ENCODE measurements at regions not wholly inside any gene's neighbourhood (a gene's known extent, or its start where the extent isn't known, plus 50 kb on each side); places are given as distances from the start of the nearest gene placed in this dataset.
"Not testable (repeated sequence)": the region's sequence is repeated elsewhere in the genome, so short reads cannot be mapped to it uniquely, and the experiment has no call there.

- no peak for DNase-seq
Observed at GRCh38 chr4:181121733-181122132, 1121.5 kb upstream of the TENM3 start.

- DNase-seq = no peak
Observed at GRCh38 chr4:181127171-181127570, 1116.0 kb upstream of the TENM3 start.

- DNase-seq = not testable (repeated sequence)
Observed at GRCh38 chr4:181130317-181130716, 1112.9 kb upstream of the TENM3 start.

- no peak for DNase-seq
Observed at GRCh38 chr4:181137351-181137750, 1105.9 kb upstream of the TENM3 start.

DNA sequence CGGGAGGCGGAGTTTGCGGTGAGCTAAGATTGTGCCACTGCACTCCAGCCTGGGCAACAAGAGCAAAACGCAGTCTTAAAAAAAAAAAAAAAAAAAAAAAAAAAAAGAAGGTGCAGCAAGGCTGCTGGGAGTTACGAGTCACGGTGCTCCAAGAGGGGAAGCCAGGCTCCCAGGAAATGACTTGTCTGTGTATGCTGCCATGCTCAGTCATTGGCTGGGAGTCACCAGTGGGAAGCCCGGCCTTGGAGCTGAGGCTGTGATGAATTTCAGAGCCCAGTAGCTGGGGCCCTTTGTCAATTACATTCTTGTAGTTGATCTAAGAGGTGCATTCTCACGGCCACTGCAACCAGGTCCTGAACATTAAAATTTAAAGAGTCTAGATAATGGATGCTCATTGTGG is 1105.1 kb upstream of the TENM3 start:
- no peak for DNase-seq

DNA sequence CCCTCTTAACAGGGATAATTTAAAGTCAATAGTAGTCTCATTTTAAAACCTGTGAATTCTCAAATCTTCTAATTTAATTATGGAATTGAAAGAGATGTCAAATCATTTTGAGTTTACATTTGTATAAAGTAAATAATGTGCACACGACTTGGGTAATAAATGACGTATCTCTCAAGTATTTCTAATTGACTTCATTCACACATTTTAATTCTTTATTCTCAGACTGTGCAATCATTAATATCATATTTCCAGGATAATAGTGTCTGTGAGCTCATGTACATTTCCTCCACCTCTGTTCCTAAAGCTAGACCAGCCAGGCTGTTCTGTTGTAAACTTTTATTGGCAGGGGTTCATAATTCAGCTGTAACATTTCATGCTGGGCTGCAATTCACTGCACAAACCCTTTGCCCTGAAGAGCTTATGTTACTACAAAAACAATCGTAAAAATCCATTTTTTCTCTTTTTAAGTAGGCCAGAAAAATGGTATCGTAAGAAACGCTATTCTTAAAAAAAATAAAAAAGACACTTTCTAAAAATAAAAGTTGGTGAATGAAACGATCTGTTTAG is 1103.1 kb upstream of the TENM3 start:
- no peak for DNase-seq

- peak; percentile 71 for DNase-seq
Observed at GRCh38 chr4:181143250-181143854, 1099.8 kb upstream of the TENM3 start.

DNA sequence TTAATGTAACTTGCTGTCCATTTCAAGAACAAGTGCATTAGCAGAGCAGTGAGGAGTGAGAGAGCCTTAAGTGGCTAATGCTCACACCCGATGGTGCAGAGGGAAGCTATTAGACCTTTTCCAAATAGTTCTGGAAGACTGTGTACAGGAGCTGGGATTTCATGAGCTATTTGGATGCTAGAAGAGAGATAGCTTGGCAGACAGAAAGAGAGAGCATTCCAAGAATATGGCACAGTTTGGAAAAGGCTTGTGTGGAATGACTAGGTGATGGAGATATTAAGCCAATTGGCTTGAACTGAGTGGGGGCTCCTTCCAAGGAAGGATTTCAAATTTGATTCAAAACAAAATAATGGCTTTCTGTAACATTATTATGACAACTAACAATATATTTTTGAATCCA is 1097.2 kb upstream of the TENM3 start:
- DNase-seq = no peak

DNA sequence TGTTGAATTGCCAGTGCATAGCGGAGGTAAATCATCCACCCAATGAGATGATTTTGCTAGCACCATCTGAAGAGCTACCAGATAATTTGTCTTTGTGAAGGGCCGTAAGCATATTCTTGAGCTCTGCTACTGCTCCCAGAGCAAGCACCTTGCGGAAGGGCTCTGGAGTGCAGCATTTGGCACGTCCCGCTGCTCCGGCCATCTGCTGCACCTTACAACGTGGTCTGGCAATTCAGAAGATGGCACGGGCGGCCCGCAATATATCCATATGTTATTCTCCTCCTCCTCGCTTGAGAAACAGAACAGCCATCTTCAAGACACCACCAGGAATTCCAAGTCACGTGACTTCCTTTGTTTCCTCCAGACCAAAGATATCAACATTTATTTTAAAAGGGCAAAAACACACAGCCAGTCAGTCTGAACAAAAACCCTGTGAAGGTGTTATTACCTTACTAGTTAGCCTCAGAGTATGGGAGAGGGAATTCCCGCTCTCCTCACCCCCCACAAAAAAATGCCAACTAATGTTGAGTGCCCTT is 1095.7 kb upstream of the TENM3 start:
- no peak for DNase-seq

DNA sequence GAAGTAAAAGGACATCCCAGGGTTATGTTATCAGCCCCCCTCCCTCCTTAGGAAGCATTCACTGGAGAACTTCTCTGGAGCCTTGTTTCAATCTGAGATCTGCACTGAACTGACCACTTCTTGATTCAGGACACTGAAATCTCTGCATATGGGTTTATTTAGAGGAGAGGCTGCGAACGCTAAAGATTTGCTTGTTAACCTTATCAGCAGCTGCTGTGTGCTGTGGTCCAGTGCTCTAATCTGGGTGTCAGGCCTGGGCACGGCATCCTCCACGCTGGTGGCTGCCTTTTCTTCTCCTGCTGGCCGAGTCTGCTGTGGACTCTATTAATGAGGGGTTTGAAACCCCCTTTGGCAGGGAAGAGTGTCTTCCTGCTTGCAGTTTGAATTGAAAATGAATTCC is 1094.7 kb upstream of the TENM3 start:
- no peak for DNase-seq

DNA sequence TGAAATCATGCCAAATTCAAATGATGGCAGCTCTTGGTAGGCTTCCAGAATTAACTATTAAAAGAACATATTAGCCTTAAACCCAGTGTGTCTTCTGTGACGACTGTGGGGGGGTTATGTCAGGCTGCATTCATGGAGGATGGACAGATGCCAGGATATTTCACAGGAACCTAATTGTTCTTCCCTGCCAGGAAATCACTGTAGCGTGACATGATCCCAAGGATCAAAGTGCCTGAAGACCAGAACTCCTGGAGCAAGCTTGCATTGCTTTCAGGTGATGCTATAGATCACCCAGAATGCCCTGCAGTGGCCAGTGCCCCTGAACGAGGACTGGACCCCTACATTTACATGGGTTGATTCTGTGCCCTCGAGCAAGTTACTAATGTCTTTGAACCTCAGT is 1093.0 kb upstream of the TENM3 start:
- DNase-seq = no peak

DNA sequence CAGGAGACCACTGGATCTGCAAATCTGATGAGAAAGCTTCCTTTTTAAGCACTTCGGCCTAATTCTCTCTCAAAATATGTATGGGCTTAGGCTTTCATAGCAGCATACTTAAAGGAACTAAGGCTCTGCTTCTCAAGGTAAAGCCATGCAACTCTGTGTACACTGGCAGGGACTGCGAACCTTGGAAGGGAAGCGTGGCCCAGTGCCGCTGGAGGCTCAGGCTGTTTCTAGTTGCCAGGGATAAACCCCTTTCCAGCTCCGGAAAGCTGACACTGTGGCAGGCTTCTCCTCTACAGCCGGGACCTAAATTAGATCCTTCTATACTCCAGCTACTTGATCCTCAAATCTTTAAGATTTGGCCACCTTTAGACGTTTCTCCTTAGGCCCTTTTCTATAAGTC is 1091.3 kb upstream of the TENM3 start:
- no peak for DNase-seq

DNA sequence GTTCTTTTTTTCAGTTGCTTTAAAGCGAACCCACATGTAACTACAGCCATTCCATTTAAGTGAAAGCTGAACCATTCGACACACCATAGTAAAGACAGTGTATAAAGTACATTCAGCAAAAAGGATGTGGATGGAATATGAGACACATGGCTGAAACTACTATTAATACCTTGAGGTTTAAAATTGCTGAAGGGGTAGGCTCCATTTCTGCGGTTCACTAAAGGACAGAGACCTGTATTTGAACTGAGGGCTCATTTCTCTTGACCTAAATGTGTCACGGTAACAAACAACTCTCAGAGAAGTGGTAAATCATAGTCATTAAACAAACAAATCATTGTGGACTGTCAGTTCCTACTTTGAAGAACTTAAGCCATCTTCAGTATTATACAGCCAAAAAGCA is 1085.6 kb upstream of the TENM3 start:
- no peak for DNase-seq

DNA sequence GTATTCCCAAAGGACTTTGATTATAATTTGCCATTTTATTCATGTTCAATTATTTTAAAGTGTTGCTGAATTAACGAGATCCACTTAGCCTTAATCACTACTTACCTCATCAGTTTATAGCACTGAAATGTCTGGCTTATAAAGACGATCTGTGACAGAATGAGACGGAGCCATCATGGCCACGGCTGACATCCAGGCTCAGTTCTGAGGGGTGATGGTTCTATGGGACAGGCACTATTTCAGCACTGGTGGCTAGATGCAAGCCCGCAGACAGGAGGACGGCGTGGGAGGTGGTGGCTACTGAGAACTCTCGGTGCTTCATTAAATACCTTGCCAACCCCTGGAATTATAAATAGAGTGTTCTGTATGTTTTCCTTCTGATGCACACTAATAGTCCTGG is 1084.2 kb upstream of the TENM3 start:
- DNase-seq = no peak

- DNase-seq = no peak
Observed at GRCh38 chr4:181161669-181162068, 1081.5 kb upstream of the TENM3 start.

- DNase-seq = no peak
Observed at GRCh38 chr4:181162266-181162665, 1080.9 kb upstream of the TENM3 start.

GRCh38 chr4:181162676-181163075 is 1080.5 kb upstream of the TENM3 start:
- no peak for DNase-seq

DNA sequence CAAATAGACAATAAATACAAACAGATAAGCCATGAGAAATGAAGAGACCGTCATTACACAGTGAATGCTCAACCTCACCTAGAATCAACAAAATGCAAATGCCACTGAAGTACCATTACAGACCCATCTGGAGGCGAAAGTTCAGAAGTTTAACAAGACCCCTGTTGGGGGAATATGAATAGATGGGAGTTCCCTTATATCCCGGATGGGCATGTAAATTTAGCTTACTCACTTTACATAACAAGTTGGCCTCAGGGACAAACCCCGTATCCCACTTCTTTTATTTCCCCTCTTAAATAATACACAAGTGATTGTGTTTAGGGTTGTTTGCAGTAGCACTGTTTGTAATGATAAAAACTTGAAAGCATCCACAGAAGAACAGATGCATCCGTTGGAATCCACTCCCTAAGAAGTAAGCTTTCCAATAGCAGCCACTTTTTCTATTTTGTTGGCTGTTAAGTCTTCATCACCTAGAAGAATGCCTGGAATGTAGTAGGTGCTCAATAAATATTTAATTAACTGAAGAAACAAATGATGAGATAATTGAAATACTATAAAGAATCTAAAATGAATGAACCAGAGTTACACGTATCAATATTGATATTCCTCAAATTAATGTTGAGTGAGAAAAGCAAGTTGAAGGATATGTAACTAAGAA is 1076.3 kb upstream of the TENM3 start:
- no peak for DNase-seq

GRCh38 chr4:181168011-181168805 is 1075.0 kb upstream of the TENM3 start:
- no peak for DNase-seq

GRCh38 chr4:181173046-181173445 is 1070.2 kb upstream of the TENM3 start:
- no peak for DNase-seq

DNA sequence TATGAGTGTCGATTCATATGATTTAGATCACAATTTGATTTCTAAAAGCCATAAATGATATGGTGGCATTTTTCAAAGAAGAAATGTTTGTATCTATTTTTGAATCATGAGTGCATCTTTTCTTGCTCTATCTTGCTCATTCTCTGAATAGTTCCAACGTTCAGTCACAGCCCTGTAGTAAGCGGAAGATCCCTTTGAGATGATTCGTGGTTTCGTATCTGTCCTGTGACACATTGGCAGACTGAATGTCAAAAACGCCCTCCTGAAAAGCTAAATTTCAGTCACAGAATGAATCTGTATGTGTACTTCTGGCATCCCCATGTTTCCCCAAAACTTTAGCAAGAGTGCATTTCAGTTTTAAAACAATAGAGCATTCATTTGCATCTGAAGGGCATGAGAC is 1066.9 kb upstream of the TENM3 start:
- DNase-seq = peak; percentile 9

GRCh38 chr4:181181331-181181730 is 1061.9 kb upstream of the TENM3 start:
- DNase-seq = no peak

DNA sequence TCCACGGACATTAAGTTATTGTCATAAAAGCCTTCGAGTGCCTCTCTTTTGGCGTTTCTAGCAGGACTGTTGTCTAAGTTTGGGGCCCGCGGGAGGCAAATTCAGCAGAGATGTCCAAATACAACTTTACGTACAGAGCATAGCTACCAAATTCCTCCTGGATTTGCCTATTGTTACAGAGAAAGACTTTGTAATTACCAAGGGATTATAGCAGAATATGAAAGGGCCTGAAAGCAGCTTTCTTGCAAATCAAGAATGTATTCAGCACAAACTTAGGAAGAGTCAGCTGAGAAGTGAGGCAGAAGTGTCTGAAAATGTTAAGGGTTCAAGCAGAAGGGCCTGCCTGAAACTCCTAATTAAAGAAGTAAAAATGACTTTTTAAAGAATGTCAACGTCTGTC is 1053.5 kb upstream of the TENM3 start:
- no peak for DNase-seq
